DMS 273 (cell line): ENCODE measurements at regions not wholly inside any gene's neighbourhood (a gene's known extent, or its start where the extent isn't known, plus 50 kb on each side); places are given as distances from the start of the nearest gene placed in this dataset.

ENCODE experiments used
- DNase-seq: peaks from one replicate; lab custom pipeline; 2025; ENCODE audit not compliant: unreplicated experiment; lab: John Stamatoyannopoulos, UW

DNA sequence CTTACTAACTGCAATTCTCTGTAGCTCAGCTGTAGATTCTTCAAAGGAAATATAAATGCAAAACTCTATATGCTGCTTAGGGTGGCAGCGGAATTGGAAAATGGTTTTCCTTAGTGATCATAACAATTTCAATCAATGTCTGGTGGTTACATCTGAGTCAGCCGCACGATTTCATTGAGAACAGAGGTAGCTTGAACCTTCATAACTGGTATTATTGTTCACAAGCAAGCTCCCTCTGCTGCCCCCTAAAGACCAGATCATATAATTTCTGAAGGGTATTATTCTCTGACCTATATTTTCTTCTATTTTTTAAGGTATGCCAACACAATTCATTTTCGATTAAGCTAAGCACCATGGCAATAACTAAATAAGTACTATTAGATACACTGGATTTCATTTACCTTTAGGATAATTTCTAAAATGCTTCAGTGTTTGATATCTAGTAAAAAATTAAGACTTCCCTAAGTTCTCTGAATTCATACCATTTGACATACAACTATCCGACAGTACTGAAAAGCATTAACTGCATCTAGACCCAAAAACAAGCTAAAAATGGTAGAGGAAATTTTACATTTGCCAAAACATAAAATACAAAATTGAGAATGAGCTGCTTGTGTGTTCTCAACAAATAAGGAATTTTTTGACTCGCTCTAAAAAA lies 181.1 kb upstream of the SPEF2 start:
- peak; percentile 62 for DNase-seq

DNA sequence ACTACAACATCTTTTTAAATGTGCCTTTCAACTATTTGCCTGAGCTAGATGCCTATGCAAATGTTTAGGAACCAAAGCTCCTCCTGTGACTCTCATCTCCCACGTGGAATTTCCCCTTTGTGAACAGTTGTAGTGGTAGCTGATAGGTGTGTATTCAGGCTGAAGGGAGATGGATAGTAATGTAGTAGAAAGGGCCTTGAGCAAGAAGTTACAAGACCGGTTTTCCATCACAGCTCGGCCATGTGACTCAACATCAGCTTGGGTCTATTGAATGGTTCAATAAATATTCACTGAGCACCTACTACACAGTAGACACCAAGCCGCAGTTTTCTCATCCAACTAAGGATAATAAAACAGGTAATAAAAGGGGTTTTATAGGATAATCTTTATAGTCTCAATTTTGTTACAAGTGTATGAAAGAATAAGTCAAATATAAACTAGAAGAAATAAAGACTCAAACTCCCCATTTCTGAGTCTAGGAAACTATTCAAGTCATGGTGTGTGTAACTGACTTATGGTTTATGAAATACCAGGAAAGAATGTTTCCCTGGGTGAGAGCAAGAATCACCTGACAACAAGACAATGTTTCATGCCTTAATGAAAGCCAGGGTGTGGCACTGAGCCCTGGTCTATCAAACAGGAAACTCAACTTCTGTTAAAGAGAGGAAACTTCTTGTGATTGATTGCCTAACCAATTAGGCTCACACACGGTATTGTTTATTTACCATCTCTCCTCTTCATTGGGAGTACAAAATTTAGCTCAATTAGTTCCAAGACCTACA lies 187.1 kb upstream of the SPEF2 start:
- DNase-seq: no peak

DNA sequence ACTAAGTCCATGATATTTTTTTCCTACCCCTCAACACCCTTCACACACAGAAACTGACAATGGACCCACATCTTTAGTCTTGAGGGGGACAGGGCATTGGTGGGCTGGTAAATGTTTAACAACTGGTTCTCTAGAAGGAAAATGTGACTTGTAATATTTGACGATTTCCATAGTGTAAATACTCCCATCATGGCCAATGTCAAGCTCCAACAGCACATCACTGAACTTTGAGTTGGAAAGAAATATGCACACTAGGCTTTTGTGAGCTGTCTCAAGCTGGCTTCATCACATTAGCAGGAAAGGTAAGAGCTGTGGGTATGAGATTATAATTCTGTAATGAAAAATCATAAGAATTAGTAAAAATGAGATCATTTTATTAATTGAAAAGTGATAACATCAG lies 189.9 kb upstream of the PRLR start:
- no peak for DNase-seq

DNA sequence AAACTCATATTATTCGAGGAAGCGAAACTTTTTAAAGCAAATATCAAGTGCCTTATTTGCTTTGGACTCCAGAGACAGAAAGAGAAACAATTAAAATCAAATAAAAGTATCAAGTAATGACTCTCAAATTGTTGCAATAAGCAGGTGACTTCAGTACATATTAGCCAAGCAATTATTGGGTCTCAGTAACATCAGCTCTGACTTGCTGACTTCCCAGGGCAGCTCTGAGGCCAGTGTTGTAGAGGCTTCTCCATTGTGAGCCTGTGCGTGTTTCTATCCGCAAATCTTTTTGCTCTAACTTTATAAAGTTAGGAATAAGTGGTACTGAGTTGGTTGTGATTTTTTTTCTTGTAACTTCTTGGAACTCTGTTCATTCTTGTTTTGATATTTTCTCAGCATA lies 186.8 kb upstream of the PRLR start:
- no peak for DNase-seq

DNA sequence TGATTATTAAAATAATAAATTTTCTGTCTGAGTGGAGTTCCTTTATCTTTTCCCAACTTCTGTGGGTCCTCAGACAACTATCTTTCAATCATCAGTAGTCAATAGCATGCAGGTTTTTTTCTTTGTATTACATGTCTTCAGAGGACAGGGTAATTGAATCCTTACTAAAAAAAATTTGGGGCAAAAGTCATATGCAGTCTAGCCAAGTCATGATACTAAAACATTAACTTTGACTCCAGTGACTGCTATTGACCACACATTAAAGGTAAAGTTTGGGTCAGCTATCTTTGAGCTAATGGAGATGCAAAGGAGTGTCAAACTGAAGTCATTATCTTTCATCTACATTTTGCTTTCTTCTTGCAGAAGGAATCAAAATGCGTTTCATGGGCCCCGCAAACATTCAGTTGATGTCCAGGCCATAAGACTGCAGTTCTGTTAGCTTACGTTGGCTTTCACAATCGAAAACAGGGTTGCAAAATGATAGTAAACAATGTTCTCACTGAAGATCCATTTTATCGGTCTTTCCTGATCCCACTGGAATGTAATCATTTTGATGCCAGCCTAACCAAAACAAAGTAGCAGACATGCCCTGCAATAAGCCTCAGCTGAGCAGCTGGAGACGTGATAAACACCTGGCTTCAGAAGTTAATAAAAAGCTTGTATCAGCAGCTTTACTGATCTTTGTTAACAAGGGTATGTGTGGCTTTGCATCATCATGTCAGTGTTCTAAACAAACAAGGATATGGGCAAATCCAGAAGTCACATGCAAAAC lies 186.1 kb upstream of the PRLR start:
- DNase-seq: no peak

DNA sequence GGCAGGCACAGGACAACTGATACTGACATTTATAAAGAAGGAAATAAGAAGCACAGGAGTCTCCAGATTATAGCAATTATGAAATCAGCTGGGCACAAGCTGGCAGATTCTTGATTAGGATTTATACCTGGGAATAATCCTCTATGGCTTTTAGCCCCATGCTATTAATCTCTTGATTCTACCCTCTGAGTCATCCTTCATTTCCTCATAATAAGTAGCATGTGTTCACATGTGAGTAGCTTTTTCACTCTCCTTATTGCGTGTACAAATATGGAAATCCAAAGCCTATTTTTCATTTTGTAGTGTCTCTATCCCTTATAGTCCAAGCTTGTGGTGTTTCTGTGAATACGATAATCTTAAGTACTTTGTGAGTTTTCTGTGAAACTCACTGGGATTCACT lies 185.0 kb upstream of the PRLR start:
- no peak for DNase-seq

DNA sequence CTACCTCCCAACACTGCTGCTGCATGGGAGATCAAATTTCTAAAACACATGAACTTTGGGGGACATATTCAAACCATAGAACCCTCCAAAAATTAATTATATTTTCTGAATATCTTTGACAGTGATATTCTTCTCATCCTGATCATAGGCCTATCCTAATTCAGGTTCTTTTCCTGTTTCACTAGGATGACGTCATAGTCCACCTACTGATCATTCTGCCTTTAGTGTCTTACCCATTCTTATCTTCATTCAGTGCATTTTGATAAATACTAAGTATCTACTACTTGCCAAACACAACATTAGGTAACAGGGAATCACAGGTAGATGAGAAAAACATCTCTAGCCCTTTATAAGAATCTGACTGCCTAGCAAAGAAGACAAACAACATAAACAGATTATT lies 179.1 kb upstream of the PRLR start:
- DNase-seq: no peak

DNA sequence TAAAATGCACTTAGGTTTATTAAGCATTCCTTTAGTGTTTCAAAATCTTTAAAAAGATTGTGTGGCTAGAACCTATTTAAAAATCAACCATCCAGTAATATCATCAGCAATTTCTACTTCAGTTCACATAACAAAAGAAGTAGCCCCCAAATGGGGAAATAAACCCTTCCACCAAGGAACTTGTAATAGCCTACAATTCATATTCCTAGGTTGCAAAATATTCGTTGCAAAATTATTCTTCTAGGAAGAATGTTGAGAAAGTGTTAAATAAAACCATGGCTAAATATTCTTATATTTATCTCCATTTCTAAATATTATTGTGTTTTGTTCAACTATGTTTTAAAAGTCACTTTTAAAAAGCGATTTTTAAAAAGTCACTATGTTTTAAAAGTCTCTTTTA lies 177.9 kb upstream of the PRLR start:
- DNase-seq: no peak

DNA sequence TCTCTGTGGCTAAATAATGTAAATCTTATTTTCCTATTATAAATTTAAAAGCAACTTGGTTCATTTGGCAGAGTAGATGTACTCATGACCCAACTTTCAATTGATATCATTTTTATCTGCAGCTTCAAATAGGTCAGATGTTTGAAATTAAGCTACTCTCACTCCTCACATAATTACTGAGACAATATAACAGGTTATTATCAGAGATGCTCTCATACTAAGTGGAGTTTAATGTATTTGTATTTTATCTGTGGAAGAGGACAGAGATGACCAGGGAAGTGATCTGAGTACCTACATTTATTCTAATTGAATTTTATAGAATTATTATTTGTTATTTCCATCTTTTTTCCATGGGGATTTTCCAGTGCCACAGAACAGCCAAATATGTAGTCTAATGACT lies 177.4 kb upstream of the PRLR start:
- DNase-seq: no peak

DNA sequence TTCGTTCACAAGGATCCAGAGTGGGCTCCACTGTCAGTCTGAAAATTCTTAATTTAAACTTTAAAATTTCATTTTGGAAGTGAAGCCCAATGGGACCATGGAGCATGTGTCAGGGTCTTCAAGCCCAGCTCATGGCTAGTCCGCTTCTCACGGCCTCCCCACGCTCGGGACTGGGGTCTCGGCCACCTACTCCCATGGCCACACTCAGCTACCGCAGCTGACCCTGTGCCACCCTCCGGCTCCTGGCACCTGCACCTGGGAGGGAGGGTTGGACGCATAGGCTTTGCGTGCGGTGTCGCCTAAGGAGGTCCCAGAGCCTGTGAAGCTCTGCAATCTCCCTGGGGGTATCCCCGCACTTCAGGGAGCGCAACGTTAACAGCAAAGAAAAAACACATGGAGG lies 175.7 kb upstream of the PRLR start:
- DNase-seq: no peak

DNA sequence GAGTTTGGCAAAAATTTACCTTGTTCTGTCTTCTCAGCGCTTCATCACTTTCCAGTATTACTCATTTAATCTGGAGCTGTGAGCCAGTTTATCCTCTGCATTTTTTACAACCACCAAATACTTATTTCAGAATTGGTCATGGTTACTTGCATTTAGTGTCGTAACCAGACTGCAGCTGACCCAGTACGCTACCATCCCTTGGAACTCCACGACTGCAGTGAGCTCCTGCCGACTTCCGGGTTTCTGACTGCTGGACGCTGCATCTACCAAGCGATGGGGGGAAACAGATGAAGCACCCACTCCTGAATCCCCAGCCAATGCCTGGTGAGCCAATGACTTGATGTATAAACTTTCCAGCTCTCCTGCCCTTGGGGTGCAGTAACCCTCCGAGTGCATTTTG lies 174.4 kb upstream of the PRLR start:
- DNase-seq: no peak

DNA sequence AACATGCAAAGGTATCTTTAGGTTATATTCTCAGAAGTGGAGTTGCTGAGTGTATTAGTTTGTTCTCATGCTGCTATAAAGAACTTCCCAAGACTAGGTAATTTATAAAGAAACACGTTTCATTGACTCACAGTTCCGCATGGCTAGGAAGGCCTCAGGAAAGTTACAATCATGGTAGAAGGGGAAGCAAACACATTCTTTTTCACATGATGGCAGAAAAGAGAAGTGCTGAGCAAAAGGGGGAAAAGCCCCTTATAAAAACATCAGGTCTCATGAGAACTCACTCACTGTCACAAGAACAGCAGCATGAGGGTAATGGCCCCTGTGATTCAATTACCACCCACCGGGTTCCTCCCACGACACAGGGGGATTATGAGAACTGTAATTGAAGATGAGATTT lies 163.6 kb upstream of the PRLR start:
- no peak for DNase-seq

DNA sequence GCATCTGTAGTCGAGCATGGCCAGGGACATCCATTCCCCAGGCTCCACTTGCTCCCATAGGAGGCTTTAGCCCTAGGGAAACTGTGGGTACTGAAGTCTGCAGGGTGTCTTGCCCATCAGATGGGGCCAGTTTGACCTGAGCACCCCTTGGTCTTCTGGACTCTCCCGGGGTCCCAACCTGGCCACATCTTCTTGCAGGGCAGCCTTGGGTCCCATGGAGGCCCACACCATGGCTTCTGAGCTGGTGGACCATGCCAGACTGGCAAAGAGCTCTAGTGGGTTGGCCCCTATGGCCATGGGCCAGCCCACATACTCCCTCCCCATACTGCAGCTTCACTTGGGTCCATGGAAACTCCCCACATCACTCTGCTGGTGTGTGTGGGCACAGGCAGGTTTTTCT lies 154.4 kb upstream of the PRLR start:
- DNase-seq: no peak

DNA sequence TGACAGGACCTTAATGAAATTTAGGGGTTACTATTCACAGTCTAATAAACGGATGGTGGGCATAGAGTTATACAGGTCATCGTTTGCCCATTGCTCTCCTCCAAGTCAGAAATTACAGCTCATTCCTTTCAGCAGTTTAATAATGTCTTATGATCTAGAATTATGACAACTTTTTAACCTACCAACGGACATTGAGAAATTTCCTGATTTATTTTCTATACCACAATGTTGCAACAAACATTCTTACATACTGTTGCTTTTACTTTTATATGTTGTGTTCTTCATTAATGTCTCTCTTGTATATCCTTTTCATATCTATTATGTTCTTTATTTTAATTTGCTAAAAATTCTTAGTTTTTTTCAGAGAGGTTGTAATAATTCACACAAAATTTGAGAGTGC lies 152.8 kb upstream of the PRLR start:
- no peak for DNase-seq

DNA sequence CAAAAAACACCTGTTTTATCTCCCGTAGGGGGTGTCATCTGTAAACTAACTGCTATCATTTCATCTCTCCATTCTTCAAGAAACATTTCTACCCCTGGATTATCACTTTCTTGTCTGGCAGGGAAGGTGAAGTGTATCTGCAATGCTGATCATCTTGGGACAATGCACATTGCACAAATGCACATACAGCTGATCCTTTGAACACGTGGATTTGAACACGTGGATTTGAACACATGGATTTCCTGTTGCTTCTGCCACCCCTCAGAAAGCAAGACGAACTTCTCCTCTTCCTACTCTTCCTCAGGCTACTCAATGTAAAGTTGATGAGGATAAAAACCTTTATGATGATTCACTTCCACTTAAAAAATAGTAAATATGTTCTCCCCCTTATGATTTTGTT lies 147.4 kb upstream of the PRLR start:
- DNase-seq: no peak

DNA sequence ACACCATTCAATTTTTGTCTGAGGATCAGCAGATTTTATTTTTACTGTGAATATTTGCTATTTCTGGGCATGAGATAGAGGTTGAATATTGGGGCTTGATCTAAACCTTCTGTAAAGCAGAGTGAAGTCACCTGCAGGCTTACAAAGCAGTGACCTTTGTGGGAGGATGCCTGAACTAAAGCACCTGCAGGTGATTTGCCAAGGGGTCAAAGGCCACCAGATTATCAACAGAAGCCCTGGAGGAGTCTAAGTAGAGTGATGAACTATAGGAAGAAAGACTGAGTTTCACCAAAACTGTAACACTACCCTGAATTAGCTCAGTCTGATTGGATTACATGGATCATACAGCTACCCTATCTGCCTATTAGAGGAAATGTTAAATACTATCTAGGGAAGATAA lies 144.3 kb upstream of the PRLR start:
- DNase-seq: no peak

DNA sequence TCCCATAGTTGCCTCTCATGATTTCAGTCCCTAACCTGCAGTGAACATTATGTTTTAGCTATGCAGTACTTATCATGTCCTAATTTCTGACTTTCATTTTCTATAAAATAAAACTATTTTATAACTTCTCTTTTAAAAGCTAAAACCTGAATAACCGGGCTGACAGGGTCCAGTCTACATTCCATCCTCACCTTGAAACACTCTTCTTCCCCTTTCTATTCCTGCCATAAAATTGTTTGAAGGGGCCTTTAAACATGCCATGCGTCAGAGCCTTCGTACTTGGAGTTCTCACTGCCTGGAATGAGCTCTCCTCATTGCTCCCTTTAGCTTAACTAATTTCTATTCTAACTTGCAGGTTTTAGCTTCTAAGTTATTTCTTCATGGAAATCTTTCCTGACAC lies 143.0 kb upstream of the PRLR start:
- no peak for DNase-seq

DNA sequence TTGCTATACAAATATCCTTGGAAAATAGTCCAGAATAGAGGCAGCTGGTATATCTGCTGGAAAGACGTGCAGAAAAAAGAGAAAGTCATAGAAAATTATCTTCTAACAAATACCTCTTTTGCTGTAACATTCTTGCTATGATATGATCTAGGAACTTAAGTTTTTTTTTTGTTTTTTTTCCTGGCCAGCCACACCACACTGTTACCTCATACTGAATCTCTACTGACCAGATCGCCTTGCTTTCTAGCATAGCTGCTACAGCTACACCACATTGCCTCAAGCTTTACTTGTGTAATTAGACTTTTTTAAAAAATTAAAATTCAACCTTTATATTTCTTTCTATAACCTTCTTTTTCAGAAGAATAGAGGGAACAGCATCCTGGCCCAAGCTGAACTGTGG lies 142.2 kb upstream of the PRLR start:
- DNase-seq: no peak

DNA sequence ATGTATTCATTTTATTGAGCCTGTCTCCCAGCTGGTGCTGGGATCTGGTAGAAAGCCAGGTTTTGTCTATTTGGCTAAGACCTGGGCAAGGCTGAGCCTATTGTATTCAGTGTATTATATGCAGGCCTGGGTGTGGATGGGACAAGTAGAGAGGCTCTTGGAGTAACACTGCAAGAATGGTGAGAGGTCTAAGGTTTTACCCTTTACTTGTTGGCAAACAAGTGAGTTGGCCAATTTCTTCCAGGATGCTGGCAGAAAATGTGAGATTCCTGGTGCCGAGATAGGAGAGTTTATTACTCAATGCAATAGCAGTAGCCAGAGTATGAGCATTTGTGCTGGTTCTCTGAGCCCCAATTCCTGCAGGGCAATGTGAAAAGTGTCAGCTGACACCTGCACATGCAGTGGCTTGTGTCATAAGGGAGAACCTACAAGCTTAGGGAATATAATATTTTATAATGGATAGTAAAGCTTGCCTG lies 141.7 kb upstream of the PRLR start:
- no peak for DNase-seq

DNA sequence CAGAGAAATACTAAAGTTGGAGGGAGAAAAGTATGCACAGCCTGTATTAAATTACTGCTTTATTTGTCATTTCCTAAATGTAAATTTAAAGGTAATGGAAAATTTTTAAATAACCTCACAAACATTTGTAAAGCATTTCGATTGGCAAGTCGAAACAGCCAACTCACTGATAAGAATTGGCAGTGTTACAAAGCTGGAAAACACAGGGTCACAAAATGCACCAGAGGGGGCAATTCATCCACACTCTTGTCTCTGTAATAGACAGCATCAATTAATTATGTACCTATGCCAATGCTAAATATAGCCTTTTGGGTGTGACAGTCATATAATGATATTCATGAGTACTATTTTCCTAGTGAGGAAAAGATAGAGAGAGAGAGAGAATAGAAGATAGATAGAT lies 140.6 kb upstream of the PRLR start:
- no peak for DNase-seq

DNA sequence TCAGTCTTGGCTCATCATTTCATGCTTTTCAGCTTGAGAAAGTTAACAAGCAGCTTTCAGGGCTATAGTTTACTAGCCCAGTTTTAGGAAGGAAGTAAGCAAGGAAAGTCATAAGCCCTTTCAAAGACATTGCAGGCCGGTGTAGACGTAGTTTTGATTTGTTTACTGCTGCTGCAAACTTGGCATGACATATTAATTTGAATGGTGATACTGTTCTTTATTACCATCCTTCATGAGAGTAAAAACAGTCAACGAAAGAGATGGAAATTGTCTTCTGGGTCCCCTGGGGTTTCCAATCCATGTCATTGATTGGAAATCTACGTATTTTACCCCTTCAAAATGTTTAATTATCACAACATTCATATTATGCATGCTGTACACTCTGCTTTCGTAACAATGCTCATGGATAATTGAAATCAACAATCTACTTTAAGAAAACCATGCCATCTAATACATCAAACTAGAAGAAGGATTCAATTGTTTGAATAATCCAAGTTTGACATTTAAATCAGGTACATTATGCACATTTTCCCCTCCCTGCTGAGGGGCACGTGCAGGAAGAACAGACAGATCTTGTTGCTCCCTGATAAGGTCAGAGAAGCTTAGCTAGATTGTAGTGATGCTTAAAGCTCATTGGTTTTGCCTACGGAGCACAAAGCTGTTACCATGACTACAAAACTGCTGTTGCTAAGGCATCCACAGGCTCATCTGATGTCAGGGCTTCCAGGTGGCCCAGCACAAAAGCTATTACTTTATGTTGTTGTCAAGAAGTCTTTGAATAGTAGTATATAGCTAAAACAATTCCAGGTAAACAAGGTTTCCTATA lies 139.9 kb upstream of the PRLR start:
- peak; percentile 83 for DNase-seq
